Lower lobe of right lung (tissue), 2 donors: ENCODE measurements at regions not wholly inside any gene's neighbourhood (a gene's known extent, or its start where the extent isn't known, plus 50 kb on each side); places are given as distances from the start of the nearest gene placed in this dataset.

Experiments used
- ATAC-seq, 2 donors: fragments of 200-7000 bp; cut with Tn5 transposase; one replicate each; pipeline ENCODE4 v1.9.1; 2020 to 2022; ENCODE audit warnings: mild to moderate bottlenecking in 2 of 2, moderate library complexity in 2 of 2
- DNase-seq: peaks from one replicate; pipeline ENCODE4 v3.0.0-alpha.2; 2020
- H3K27ac ChIP-seq: fragments of 200-600 bp; one replicate; pipeline ENCODE4 v1.8.0; 2022
- H3K27me3 ChIP-seq: fragments of 200-600 bp; one replicate; pipeline ENCODE4 v1.8.0; 2022; ENCODE audit warnings: low read depth
- H3K36me3 ChIP-seq: fragments of 200-600 bp; one replicate; pipeline ENCODE4 v1.8.0; 2022; ENCODE audit warnings: mild to moderate bottlenecking
- H3K4me1 ChIP-seq: fragments of 200-600 bp; one replicate; pipeline ENCODE4 v1.8.0; 2022
- H3K4me3 ChIP-seq: fragments of 200-600 bp; one replicate; pipeline ENCODE4 v1.8.0; 2022; ENCODE audit warnings: mild to moderate bottlenecking
- H3K9me3 ChIP-seq: fragments of 200-600 bp; one replicate; pipeline ENCODE4 v1.8.0; 2022
- CTCF ChIP-seq: fragments of 200-600 bp; IDR thresholded peaks from one replicate; pipeline ENCODE4 v1.8.0; 2022; ENCODE audit warnings: antibody characterized with exemption, mild to moderate bottlenecking
- intact Hi-C: fragments of 100-400 bp; cut with DNase I; formaldehyde crosslinking; loops from one replicate; pipeline ENCODE4 v1.11.0; 2022
- donor health status: DM: no; HTN: yes; CAD: no; lungs with severe emphysema.

GRCh38 chr20:40963505-40963845 lies 65.1 kb upstream of the TOP1 start:
- TF ChIP-seq CTCF: no peak
- Histone ChIP-seq H3K27ac (no peak overlapping the region), H3K27me3 (no peaks in the 10 kb centered on the region), H3K36me3 (no peaks in the 10 kb centered on the region), H3K4me3 (no peak overlapping the region), H3K4me1 (peaks cover 7% of the 10 kb centered on the region), H3K9me3 (no peaks in the 10 kb centered on the region)
- DNase-seq (no peak), ATAC-seq (no peak)
- intact Hi-C loops: no loop called here

- intact Hi-C loops: no loop called here
- Histone ChIP-seq H3K27ac (no peak overlapping the region), H3K36me3 (no peaks in the 10 kb centered on the region), H3K4me3 (no peak overlapping the region), H3K4me1 (peaks cover 17% of the 10 kb centered on the region), H3K9me3 (no peaks in the 10 kb centered on the region), H3K27me3 (no peaks in the 10 kb centered on the region)
- TF ChIP-seq CTCF: no peak
- ATAC-seq (no peak), DNase-seq (no peak)
Observed at GRCh38 chr20:40965671-40966070, 63.0 kb upstream of the TOP1 start.

GRCh38 chr20:40966103-40966502 lies 62.5 kb upstream of the TOP1 start:
- intact Hi-C loops: no loop called here

GRCh38 chr20:40966516-40967185 lies 62.0 kb upstream of the TOP1 start:
- Histone ChIP-seq H3K27ac (no peak overlapping the region), H3K4me1 (peaks cover 17% of the 10 kb centered on the region), H3K9me3 (no peaks in the 10 kb centered on the region), H3K36me3 (no peaks in the 10 kb centered on the region), H3K27me3 (no peaks in the 10 kb centered on the region), H3K4me3 (no peak overlapping the region)
- DNase-seq: no peak
- no peak for ATAC-seq
- intact Hi-C loops: no loop called here
- TF ChIP-seq CTCF: no peak

More at GRCh38 chr20:40966103-40966502, 62.5 kb upstream of the TOP1 start:
- no peak for DNase-seq
- no peak overlapping the region for H3K27ac ChIP-seq
- H3K4me3 ChIP-seq: no peak overlapping the region
- H3K9me3 ChIP-seq: no peaks in the 10 kb centered on the region
- H3K4me1 ChIP-seq: peaks cover 17% of the 10 kb centered on the region
- no peak for ATAC-seq
- H3K36me3 ChIP-seq: no peaks in the 10 kb centered on the region
- H3K27me3 ChIP-seq: no peaks in the 10 kb centered on the region
- no peak for TF ChIP-seq CTCF

GRCh38 chr20:40967700-40968099 lies 60.9 kb upstream of the TOP1 start:
- no peak for DNase-seq
- intact Hi-C loops: no loop called here
- no peak for TF ChIP-seq CTCF

More at GRCh38 chr20:40967700-40968099, 60.9 kb upstream of the TOP1 start:
- H3K27ac ChIP-seq: no peak overlapping the region
- H3K27me3 ChIP-seq: no peaks in the 10 kb centered on the region
- no peaks in the 10 kb centered on the region for H3K36me3 ChIP-seq
- no peak overlapping the region for H3K4me3 ChIP-seq
- no peak for ATAC-seq
- H3K4me1 ChIP-seq: peaks cover 12% of the 10 kb centered on the region
- H3K9me3 ChIP-seq: no peaks in the 10 kb centered on the region
